ENCODE measurements at regions not wholly inside any gene's neighbourhood (a gene's known extent, or its start where the extent isn't known, plus 50 kb on each side); places are given as distances from the start of the nearest gene placed in this dataset.

DNA sequence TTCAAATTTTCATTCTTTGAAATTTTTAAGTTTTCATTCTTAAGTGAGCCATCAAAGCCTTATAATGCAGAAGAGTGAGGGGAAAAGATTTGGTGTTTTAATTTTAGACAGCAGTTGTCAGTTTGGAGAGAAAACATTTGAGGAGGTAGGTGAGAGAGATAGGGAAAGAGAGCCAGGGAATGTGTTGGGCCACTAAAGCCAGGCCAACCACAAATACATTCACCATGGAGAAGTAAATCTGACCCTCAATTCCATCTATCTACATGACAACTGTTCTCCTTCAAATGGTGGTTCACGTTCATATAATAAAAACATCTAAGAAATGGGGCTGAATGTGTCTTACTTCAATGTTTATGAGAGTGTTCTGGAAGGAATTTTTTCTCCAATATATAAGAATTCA is 553.0 kb upstream of the SYT4 start:
- TF ChIP-seq CTCF (IDR thresholded peaks at IDR 0.05) = no peak
- no peak for TF ChIP-seq POLR2A (IDR thresholded peaks at IDR 0.05)

All from Peyer's patch (tissue), 4 donors.